GM23338 (cell line): ENCODE measurements at regions not wholly inside any gene's neighbourhood (a gene's known extent, or its start where the extent isn't known, plus 50 kb on each side); places are given as distances from the start of the nearest gene placed in this dataset.

Experiments
- ATAC-seq: fragments of 200-7000 bp; cut with Tn5 transposase; 3 replicates; pipeline ENCODE4 v1.9.1; 2020
- DNase-seq: peaks from one replicate; pipeline ENCODE4 v3.0.0-alpha.2; 2015; ENCODE audit warnings: low spot score
- H2AFZ ChIP-seq: fragments of 200-600 bp; sonication (generic); 2 replicates; pipeline ENCODE4 v1.8.0; 2016; ENCODE audit warnings: antibody characterized with exemption, mild to moderate bottlenecking, moderate library complexity
- H3F3A ChIP-seq: fragments of 200-600 bp; sonication (generic); replicated peaks from 2 replicates; pipeline ENCODE4 v1.8.0; 2017; ENCODE audit warnings: antibody characterized with exemption, mixed run types, low read depth
- H3K27ac ChIP-seq: fragments of 200-600 bp; sonication (generic); 2 replicates; pipeline ENCODE4 v1.6.1; 2016; ENCODE audit warnings: low read depth
- H3K27me3 ChIP-seq: fragments of 200-600 bp; sonication (generic); 2 replicates; pipeline ENCODE4 v1.8.0; 2016; ENCODE audit warnings: mild to moderate bottlenecking, mixed run types, moderate library complexity; ENCODE audit not compliant: insufficient read depth
- H3K36me3 ChIP-seq: fragments of 200-600 bp; sonication (generic); 2 replicates; pipeline ENCODE4 v1.8.0; 2016; ENCODE audit warnings: mild to moderate bottlenecking; ENCODE audit not compliant: insufficient read depth
- H3K4me1 ChIP-seq: fragments of 200-600 bp; sonication (generic); 2 replicates; pipeline ENCODE4 v1.8.0; 2016; ENCODE audit warnings: mild to moderate bottlenecking, moderate library complexity; ENCODE audit not compliant: insufficient read depth
- H3K4me2 ChIP-seq: fragments of 200-600 bp; sonication (generic); 2 replicates; pipeline ENCODE4 v1.7.1; 2017; ENCODE audit warnings: mixed run types
- H3K4me3 ChIP-seq: fragments of 200-600 bp; sonication (generic); 2 replicates; pipeline ENCODE4 v1.6.1; 2016; ENCODE audit warnings: mixed run types
- H3K79me2 ChIP-seq: fragments of 200-600 bp; sonication (generic); replicated peaks from 2 replicates; pipeline ENCODE4 v1.8.0; 2017; ENCODE audit warnings: mild to moderate bottlenecking; ENCODE audit not compliant: insufficient read depth
- H3K9me2 ChIP-seq: fragments of 200-600 bp; sonication (generic); 2 replicates; pipeline ENCODE4 v1.8.0; 2017; ENCODE audit not compliant: insufficient read depth
- H4K20me1 ChIP-seq: fragments of 200-600 bp; sonication (generic); replicated peaks from 2 replicates; pipeline ENCODE4 v1.8.0; 2017; ENCODE audit warnings: mild to moderate bottlenecking; ENCODE audit not compliant: insufficient read depth
- H3K27ac Mint-ChIP-seq: 2 replicates; pipeline ENCODE4 v1.8.0; 2020; ENCODE audit warnings: inconsistent platforms, mild to moderate bottlenecking, moderate library complexity, mixed read lengths
- H3K27me3 Mint-ChIP-seq: 3 replicates; pipeline ENCODE4 v1.8.0; 2022; ENCODE audit warnings: low read depth, mild to moderate bottlenecking, moderate library complexity, mixed read lengths, inconsistent platforms; ENCODE audit not compliant: insufficient read depth, poor library complexity
- H3K36me3 Mint-ChIP-seq: 3 replicates; pipeline ENCODE4 v1.8.0; 2021; ENCODE audit warnings: low read depth, mild to moderate bottlenecking, inconsistent platforms, moderate library complexity, mixed read lengths
- H3K4me1 Mint-ChIP-seq: 3 replicates; pipeline ENCODE4 v1.8.0; 2020; ENCODE audit warnings: mild to moderate bottlenecking, inconsistent platforms, mixed read lengths
- H3K4me3 Mint-ChIP-seq: 3 replicates; pipeline ENCODE4 v1.8.0; 2021; ENCODE audit warnings: moderate library complexity, mild to moderate bottlenecking, inconsistent platforms, mixed read lengths
- H3K9me3 Mint-ChIP-seq: 3 replicates; pipeline ENCODE4 v1.8.0; 2020; ENCODE audit warnings: moderate library complexity, mild to moderate bottlenecking, inconsistent platforms, mixed read lengths
- CREB1 ChIP-seq: fragments of 250-450 bp; sonication (Bioruptor Pico); IDR thresholded peaks from 2 replicates; pipeline ENCODE4 v1.5.0; 2020; ENCODE audit warnings: low read depth, mild to moderate bottlenecking, moderate library complexity
- EZH2 ChIP-seq: fragments of 200-600 bp; sonication (generic); IDR thresholded peaks from one replicate; pipeline ENCODE4 v1.8.0; 2017; ENCODE audit warnings: antibody characterized with exemption, mild to moderate bottlenecking, low read depth; ENCODE audit not compliant: unreplicated experiment
- EZH2phosphoT487 ChIP-seq: fragments of 200-600 bp; sonication (generic); IDR thresholded peaks from one replicate; pipeline ENCODE4 v1.8.1; 2018; ENCODE audit warnings: antibody characterized with exemption; ENCODE audit not compliant: unreplicated experiment
- JUNB ChIP-seq: IDR thresholded peaks from one replicate; pipeline ENCODE4 v1.6.1; 2016; ENCODE audit warnings: antibody characterized with exemption; ENCODE audit not compliant: unreplicated experiment
- NANOG ChIP-seq: IDR thresholded peaks from 2 replicates; pipeline ENCODE4 v1.6.1; 2016; ENCODE audit warnings: antibody characterized with exemption, borderline replicate concordance
- POLR2AphosphoS5 ChIP-seq: IDR thresholded peaks from 2 replicates; pipeline ENCODE4 v1.6.1; 2016; ENCODE audit warnings: antibody characterized with exemption, low read depth
- STAT1 ChIP-seq: IDR thresholded peaks from one replicate; pipeline ENCODE4 v1.6.1; 2016; ENCODE audit warnings: antibody characterized with exemption; ENCODE audit not compliant: unreplicated experiment
- ZNF114 ChIP-seq: fragments of 250-450 bp; sonication (Bioruptor Pico); IDR thresholded peaks from 2 replicates; pipeline ENCODE4 v1.5.0; 2020; ENCODE audit warnings: mild to moderate bottlenecking, moderate library complexity
- ZNF331 ChIP-seq: fragments of 250-450 bp; sonication (Bioruptor Pico); IDR thresholded peaks from 2 replicates; pipeline ENCODE4 v1.5.0; 2020; ENCODE audit warnings: low read depth, mild to moderate bottlenecking, moderate library complexity
- TF ChIP-seq, protein P1 (sequence below): IDR thresholded peaks from one replicate; pipeline ENCODE4 v1.6.1; 2018; ENCODE audit warnings: antibody characterized with exemption; ENCODE audit not compliant: unreplicated experiment

DNA sequence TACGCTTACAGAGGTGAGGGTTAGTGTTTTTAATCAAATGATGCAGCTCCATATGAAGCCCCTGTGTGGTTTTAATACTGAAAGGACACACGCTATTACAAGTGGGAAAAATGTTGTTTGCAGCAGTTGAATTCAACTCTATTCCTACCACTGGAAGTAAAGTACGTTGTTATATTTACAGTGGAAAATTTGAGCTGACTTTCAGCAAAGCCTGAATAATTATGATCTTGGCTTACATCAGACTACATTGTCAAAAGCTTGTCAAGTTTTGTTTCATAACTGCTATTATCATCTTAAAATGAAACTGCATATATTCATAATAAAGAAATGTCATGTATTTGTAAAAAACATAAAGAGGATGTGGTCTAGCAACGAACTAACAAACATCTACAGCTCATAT is 818.5 kb downstream of the SEMA5A start:
- Mint-ChIP-seq H3K4me1 (no peaks in the 10 kb centered on the region), H3K4me3 (no peak overlapping the region), H3K9me3 (peaks cover 26% of the 10 kb centered on the region), H3K27me3 (peaks cover 4% of the 10 kb centered on the region), H3K27ac (no peak overlapping the region), H3K36me3 (peaks cover 10% of the 10 kb centered on the region)
- DNase-seq (no peak), ATAC-seq (no peak)
- H3K4me1 ChIP-seq, result no peaks in the 10 kb centered on the region
- no peaks in the 10 kb centered on the region for H3K27me3 ChIP-seq
- no peaks in the 10 kb centered on the region for H3K79me2 ChIP-seq
- no peak overlapping the region for H3K27ac ChIP-seq
- 0 out of 2 replicates have a peak, but pooled peaks cover 8% of the 10 kb centered on the region for H3K9me2 ChIP-seq
- H3K4me3 ChIP-seq, result no peak overlapping the region
- H3K36me3 ChIP-seq, result no peaks in the 10 kb centered on the region
- no peak overlapping the region for H2AFZ ChIP-seq
- TF ChIP-seq POLR2AphosphoS5, result no peak
- no peak for TF ChIP-seq ZNF331 (CRISPR knock-in tag)
- no peak for TF ChIP-seq NANOG
- no peak for TF ChIP-seq JUNB
- TF ChIP-seq STAT1, result no peak
- TF ChIP-seq, protein P1, sequence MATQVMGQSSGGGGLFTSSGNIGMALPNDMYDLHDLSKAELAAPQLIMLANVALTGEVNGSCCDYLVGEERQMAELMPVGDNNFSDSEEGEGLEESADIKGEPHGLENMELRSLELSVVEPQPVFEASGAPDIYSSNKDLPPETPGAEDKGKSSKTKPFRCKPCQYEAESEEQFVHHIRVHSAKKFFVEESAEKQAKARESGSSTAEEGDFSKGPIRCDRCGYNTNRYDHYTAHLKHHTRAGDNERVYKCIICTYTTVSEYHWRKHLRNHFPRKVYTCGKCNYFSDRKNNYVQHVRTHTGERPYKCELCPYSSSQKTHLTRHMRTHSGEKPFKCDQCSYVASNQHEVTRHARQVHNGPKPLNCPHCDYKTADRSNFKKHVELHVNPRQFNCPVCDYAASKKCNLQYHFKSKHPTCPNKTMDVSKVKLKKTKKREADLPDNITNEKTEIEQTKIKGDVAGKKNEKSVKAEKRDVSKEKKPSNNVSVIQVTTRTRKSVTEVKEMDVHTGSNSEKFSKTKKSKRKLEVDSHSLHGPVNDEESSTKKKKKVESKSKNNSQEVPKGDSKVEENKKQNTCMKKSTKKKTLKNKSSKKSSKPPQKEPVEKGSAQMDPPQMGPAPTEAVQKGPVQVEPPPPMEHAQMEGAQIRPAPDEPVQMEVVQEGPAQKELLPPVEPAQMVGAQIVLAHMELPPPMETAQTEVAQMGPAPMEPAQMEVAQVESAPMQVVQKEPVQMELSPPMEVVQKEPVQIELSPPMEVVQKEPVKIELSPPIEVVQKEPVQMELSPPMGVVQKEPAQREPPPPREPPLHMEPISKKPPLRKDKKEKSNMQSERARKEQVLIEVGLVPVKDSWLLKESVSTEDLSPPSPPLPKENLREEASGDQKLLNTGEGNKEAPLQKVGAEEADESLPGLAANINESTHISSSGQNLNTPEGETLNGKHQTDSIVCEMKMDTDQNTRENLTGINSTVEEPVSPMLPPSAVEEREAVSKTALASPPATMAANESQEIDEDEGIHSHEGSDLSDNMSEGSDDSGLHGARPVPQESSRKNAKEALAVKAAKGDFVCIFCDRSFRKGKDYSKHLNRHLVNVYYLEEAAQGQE, result no peak
- TF ChIP-seq EZH2phosphoT487, result no peak
- H4K20me1 ChIP-seq, result no peaks in the 10 kb centered on the region
- H3F3A ChIP-seq, result no peaks in the 10 kb centered on the region
- H3K4me2 ChIP-seq, result no peak overlapping the region

DNA sequence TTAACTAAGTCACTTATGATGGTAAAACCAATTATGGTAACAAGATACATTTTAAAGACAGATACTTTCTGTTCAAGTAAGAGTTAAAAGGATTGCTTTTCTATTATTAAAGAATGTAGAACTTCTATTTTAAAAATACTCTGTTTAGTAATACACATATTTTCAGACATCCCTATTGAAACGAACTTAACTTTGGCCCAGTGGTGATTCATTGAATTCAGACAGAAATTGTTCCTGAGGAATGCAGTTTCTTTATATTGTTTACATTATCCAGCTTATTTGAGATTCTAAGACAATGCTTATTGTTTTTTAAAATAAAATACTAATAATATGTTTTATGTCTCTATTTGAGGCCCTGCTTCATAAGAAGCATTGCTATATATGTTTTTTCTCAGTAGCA is 816.4 kb downstream of the SEMA5A start:
- H3K27me3 Mint-ChIP-seq, result peaks cover 7% of the 10 kb centered on the region
- H3K27me3 ChIP-seq, result no peaks in the 10 kb centered on the region
- H3K27ac ChIP-seq, result no peak overlapping the region
- H3K36me3 Mint-ChIP-seq, result peaks cover 10% of the 10 kb centered on the region
- H3F3A ChIP-seq, result no peaks in the 10 kb centered on the region
- peaks cover 34% of the 10 kb centered on the region for H3K9me3 Mint-ChIP-seq
- H3K4me1 ChIP-seq, result no peaks in the 10 kb centered on the region
- no peaks in the 10 kb centered on the region for H3K36me3 ChIP-seq
- TF ChIP-seq EZH2, result no peak
- no peak for TF ChIP-seq CREB1 (CRISPR knock-in tag)
- TF ChIP-seq NANOG, result no peak
- no peak for TF ChIP-seq ZNF114
- no peak overlapping the region for H3K4me2 ChIP-seq
- ATAC-seq (no peak), DNase-seq (no peak)
- no peak overlapping the region for H2AFZ ChIP-seq
- no peaks in the 10 kb centered on the region for H3K79me2 ChIP-seq
- 0 out of 2 replicates have a peak, but pooled peaks cover 5% of the 10 kb centered on the region for H3K9me2 ChIP-seq
- no peak overlapping the region for H3K27ac Mint-ChIP-seq
- no peaks in the 10 kb centered on the region for H4K20me1 ChIP-seq
- H3K4me3 ChIP-seq, result no peak overlapping the region
- H3K4me1 Mint-ChIP-seq, result no peaks in the 10 kb centered on the region
- no peak overlapping the region for H3K4me3 Mint-ChIP-seq
